Upper lobe of left lung (tissue), 4 donors: ENCODE measurements at regions not wholly inside any gene's neighbourhood (a gene's known extent, or its start where the extent isn't known, plus 50 kb on each side); places are given as distances from the start of the nearest gene placed in this dataset.

ENCODE experiments used
- EP300 ChIP-seq, 4 donors: sonication (generic); formaldehyde crosslinking; IDR thresholded peaks; one replicate each; pipeline ENCODE4 v1.5.1; 2017; ENCODE audit warnings: antibody characterized with exemption in 4 of 4, control low read depth in 2 of 4
- POLR2A ChIP-seq, 4 donors: fragments of 450-650 bp; IDR thresholded peaks; one replicate each; pipeline ENCODE4 v1.5.1; 2016 to 2017; ENCODE audit warnings: antibody characterized with exemption in 4 of 4, mild to moderate bottlenecking in 2 of 4
- POLR2AphosphoS5 ChIP-seq, 2 donors: sonication (generic); formaldehyde crosslinking; IDR thresholded peaks; one replicate each; pipeline ENCODE4 v1.5.1; 2017; ENCODE audit warnings: antibody characterized with exemption in 2 of 2
- TF ChIP-seq, protein P1 (sequence below), 6 experiments: fragments of 450-650 bp in 4 of 6; fragments of 200-600 bp in 2 of 6; sonication (generic) in 2 of 6; IDR thresholded peaks; one replicate each; pipeline ENCODE4 v1.5.1; 2016 to 2019; ENCODE audit warnings: antibody characterized with exemption in 6 of 6

DNA sequence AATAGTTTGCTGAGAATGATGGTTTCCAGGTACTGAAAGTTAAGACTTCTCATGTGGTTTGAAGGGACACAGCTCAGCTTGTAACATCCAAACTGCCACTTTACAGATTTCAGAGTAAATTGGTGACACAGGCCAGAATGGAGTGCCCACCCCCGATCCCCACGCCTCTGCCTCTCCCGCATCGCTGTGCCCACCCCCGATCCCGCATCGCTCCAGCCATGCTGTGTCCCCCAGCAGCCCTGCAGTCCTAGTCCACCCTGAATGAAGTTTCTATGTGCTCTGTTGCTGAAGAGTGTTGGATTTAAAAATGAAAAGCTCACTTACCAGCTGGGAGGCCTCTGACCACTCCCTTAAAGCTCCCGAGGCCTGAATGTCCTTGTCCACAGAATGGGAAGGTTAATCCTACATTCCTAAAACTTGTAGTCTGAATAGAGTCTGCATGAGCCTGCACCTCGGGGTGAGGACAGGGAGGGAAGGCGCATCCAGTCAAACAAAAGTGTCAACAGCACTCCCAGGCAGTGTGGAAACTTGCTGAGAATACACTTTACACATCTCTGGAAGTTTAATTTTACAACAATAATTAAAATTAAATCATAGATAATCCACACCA is 176.4 kb upstream of the ID2 start:
- TF ChIP-seq, protein P1, sequence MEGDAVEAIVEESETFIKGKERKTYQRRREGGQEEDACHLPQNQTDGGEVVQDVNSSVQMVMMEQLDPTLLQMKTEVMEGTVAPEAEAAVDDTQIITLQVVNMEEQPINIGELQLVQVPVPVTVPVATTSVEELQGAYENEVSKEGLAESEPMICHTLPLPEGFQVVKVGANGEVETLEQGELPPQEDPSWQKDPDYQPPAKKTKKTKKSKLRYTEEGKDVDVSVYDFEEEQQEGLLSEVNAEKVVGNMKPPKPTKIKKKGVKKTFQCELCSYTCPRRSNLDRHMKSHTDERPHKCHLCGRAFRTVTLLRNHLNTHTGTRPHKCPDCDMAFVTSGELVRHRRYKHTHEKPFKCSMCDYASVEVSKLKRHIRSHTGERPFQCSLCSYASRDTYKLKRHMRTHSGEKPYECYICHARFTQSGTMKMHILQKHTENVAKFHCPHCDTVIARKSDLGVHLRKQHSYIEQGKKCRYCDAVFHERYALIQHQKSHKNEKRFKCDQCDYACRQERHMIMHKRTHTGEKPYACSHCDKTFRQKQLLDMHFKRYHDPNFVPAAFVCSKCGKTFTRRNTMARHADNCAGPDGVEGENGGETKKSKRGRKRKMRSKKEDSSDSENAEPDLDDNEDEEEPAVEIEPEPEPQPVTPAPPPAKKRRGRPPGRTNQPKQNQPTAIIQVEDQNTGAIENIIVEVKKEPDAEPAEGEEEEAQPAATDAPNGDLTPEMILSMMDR (IDR thresholded peaks at IDR 0.05), result no peak
- TF ChIP-seq POLR2A (IDR thresholded peaks at IDR 0.05), result no peak
- TF ChIP-seq POLR2AphosphoS5 (IDR thresholded peaks at IDR 0.05), result no peak
- no peak for TF ChIP-seq EP300 (IDR thresholded peaks at IDR 0.05)
